HepG2 (cell line): ENCODE measurements at regions not wholly inside any gene's neighbourhood (a gene's known extent, or its start where the extent isn't known, plus 50 kb on each side); places are given as distances from the start of the nearest gene placed in this dataset.
A peak's percentile ranks its signal among the peaks of the same experiment; 100 is the strongest.

ENCODE experiments used
- AHDC1 ChIP-seq: sonication (generic); formaldehyde crosslinking; IDR thresholded peaks from 2 replicates; pipeline ENCODE4 v1.5.1; 2020; ENCODE audit warnings: mild to moderate bottlenecking, missing genetic modification reagents, borderline replicate concordance
- CBX2 ChIP-seq, 2 experiments: fragments of 200-600 bp in 1 of 2; sonication (generic); formaldehyde crosslinking in 1 of 2; IDR thresholded peaks; 2 replicates each; pipeline versions ENCODE4 v1.7.0 to v1.8.1; 2018 to 2022; ENCODE audit warnings: low read depth in 2 of 2, low read length in 1 of 2, mild to moderate bottlenecking in 1 of 2, missing genetic modification reagents in 1 of 2
- DR1 ChIP-seq: sonication (generic); formaldehyde crosslinking; IDR thresholded peaks from 2 replicates; pipeline ENCODE4 v1.8.0; 2021; ENCODE audit warnings: mild to moderate bottlenecking, missing genetic modification reagents, inconsistent platforms
- ELF4 ChIP-seq: sonication (generic); formaldehyde crosslinking; IDR thresholded peaks from 2 replicates; pipeline ENCODE4 v1.5.0; 2020; ENCODE audit warnings: missing genetic modification reagents, mild to moderate bottlenecking, moderate library complexity, borderline replicate concordance
- HES4 ChIP-seq: sonication (generic); formaldehyde crosslinking; IDR thresholded peaks from 2 replicates; pipeline ENCODE4 v1.9.0; 2021; ENCODE audit warnings: mild to moderate bottlenecking, missing genetic modification reagents, borderline replicate concordance
- KAT8 ChIP-seq: IDR thresholded peaks from 2 replicates; pipeline ENCODE4 v1.6.1; 2016; ENCODE audit warnings: missing genetic modification reagents, missing compliant biosample characterization
- MAZ ChIP-seq, 2 experiments: sonication (generic) in 1 of 2; formaldehyde crosslinking in 1 of 2; IDR thresholded peaks; 2 replicates each; pipeline versions ENCODE4 v1.5.0 to v1.6.1; 2012 to 2020; ENCODE audit warnings: low read depth in 2 of 2, mild to moderate bottlenecking in 2 of 2, borderline replicate concordance in 1 of 2, improper control_type of control experiment in 1 of 2, low read length in 1 of 2, missing genetic modification reagents in 1 of 2, moderate library complexity in 1 of 2
- NAIF1 ChIP-seq: sonication (generic); formaldehyde crosslinking; IDR thresholded peaks from 2 replicates; pipeline ENCODE4 v1.5.0; 2020; ENCODE audit warnings: mild to moderate bottlenecking, missing genetic modification reagents, borderline replicate concordance
- NFYC ChIP-seq: IDR thresholded peaks from 2 replicates; pipeline ENCODE4 v1.6.1; 2016; ENCODE audit warnings: missing genetic modification reagents, missing compliant biosample characterization
- RARA ChIP-seq: IDR thresholded peaks from 2 replicates; pipeline ENCODE4 v1.6.1; 2016; ENCODE audit warnings: missing genetic modification reagents, missing compliant biosample characterization
- SMARCE1 ChIP-seq: fragments of 450-650 bp; IDR thresholded peaks from 2 replicates; pipeline ENCODE4 v1.6.1; 2017; ENCODE audit warnings: borderline replicate concordance
- SOX13 ChIP-seq, 3 experiments: fragments of 450-650 bp in 1 of 3; sonication (generic) in 1 of 3; formaldehyde crosslinking in 1 of 3; IDR thresholded peaks in 2 of 3; conservative IDR thresholded peaks in 1 of 3; 2 replicates each; pipeline versions ENCODE4 v1.5.0 to v1.6.1; 2016 to 2020; ENCODE audit warnings: antibody characterized with exemption in 1 of 3, mild to moderate bottlenecking in 1 of 3, missing compliant biosample characterization in 1 of 3, missing genetic modification reagents in 1 of 3, moderate library complexity in 1 of 3
- TAF15 ChIP-seq: fragments of 200-400 bp; formaldehyde crosslinking; IDR thresholded peaks from one replicate; pipeline ENCODE4 v1.6.1; 2018; ENCODE audit warnings: mild to moderate bottlenecking, low read depth, low read length; ENCODE audit not compliant: poor library complexity, severe bottlenecking
- TEAD3 ChIP-seq: optimal IDR thresholded peaks from 2 replicates; pipeline ENCODE3; 2016; ENCODE audit warnings: borderline replicate concordance
- TSC22D2 ChIP-seq: sonication (generic); formaldehyde crosslinking; IDR thresholded peaks from 2 replicates; pipeline ENCODE4 v1.5.1; 2020; ENCODE audit warnings: missing genetic modification reagents, mild to moderate bottlenecking, borderline replicate concordance
- YEATS2 ChIP-seq: sonication (generic); formaldehyde crosslinking; IDR thresholded peaks from 2 replicates; pipeline ENCODE4 v1.4.0; 2020; ENCODE audit warnings: missing genetic modification reagents, borderline replicate concordance
- ZFP37 ChIP-seq: sonication (generic); formaldehyde crosslinking; IDR thresholded peaks from 2 replicates; pipeline ENCODE4 v1.4.0; 2020; ENCODE audit warnings: missing genetic modification reagents, borderline replicate concordance
- ZNF205 ChIP-seq: IDR thresholded peaks from 2 replicates; pipeline ENCODE4 v1.6.1; 2018; ENCODE audit warnings: missing biosample characterization, missing genetic modification reagents
- ZNF383 ChIP-seq: sonication (generic); formaldehyde crosslinking; IDR thresholded peaks from 2 replicates; pipeline ENCODE4 v1.4.0; 2020; ENCODE audit warnings: missing genetic modification reagents, mild to moderate bottlenecking, borderline replicate concordance
- ZNF510 ChIP-seq: sonication (generic); formaldehyde crosslinking; IDR thresholded peaks from 2 replicates; pipeline ENCODE4 v1.4.0; 2020; ENCODE audit warnings: low read depth, mild to moderate bottlenecking, missing genetic modification reagents
- ZNF740 ChIP-seq: sonication (generic); formaldehyde crosslinking; IDR thresholded peaks from 2 replicates; pipeline ENCODE4 v1.4.0; 2020; ENCODE audit warnings: missing genetic modification reagents
- ZNF761 ChIP-seq: sonication (generic); formaldehyde crosslinking; conservative IDR thresholded peaks from 2 replicates; pipeline ENCODE4 v1.4.0; 2020; ENCODE audit warnings: mild to moderate bottlenecking, missing genetic modification reagents
- ZNF891 ChIP-seq: sonication (generic); formaldehyde crosslinking; IDR thresholded peaks from 2 replicates; pipeline ENCODE4 v1.5.0; 2020; ENCODE audit warnings: mild to moderate bottlenecking, missing genetic modification reagents
- TF ChIP-seq, protein P1 (sequence below): sonication (generic); formaldehyde crosslinking; IDR thresholded peaks from 2 replicates; pipeline ENCODE4 v1.4.0; 2020; ENCODE audit warnings: missing genetic modification reagents; ENCODE audit errors: not compliant biosample characterization

- TF ChIP-seq MAZ (IDR thresholded peaks at IDR 0.05; ENCODE audit: borderline replicate concordance, low read depth, low read length) (0 out of 2 replicates have a peak, but pooled peaks have one; percentile 21), MAZ (CRISPR knock-in tag; IDR thresholded peaks at IDR 0.05; ENCODE audit: low read depth) (no peak), AHDC1 (CRISPR knock-in tag) (peak; percentile 95; the same call in 1 of the 2 replicates), NAIF1 (CRISPR knock-in tag) (no peak), HES4 (CRISPR knock-in tag) (no peak), ZNF510 (CRISPR knock-in tag) (no peak), ZNF761 (0 out of 2 replicates have a peak, but pooled peaks have one; percentile 53), ZFP37 (CRISPR knock-in tag) (no peak), TAF15 (no peak), ZNF891 (CRISPR knock-in tag) (no peak), SMARCE1 (no peak), ZNF205 (CRISPR knock-in tag) (peak; percentile 57; the same call in 1 of the 2 replicates), CBX2 (IDR thresholded peaks at IDR 0.05; ENCODE audit: low read depth, low read length) (no peak), CBX2 (CRISPR knock-in tag; IDR thresholded peaks at IDR 0.05; ENCODE audit: low read depth) (no peak), ELF4 (CRISPR knock-in tag) (no peak), YEATS2 (CRISPR knock-in tag) (no peak), TSC22D2 (CRISPR knock-in tag) (no peak), ZNF740 (no peak), SOX13 (IDR thresholded peaks at IDR 0.05) (no peak), SOX13 (CRISPR knock-in tag; conservative IDR thresholded peaks at IDR 0.05 in 1 of 2, IDR thresholded peaks at IDR 0.05 in 1 of 2) (peak in 1 of 2 experiments; percentile 74; a peak in 2 of 4 replicates), DR1 (CRISPR knock-in tag) (no peak), RARA (CRISPR knock-in tag) (peak; percentile 92), NFYC (CRISPR knock-in tag) (0 out of 2 replicates have a peak, but pooled peaks have one; percentile 18), KAT8 (CRISPR knock-in tag) (peak; percentile 57; the same call in 1 of the 2 replicates), TEAD3 (CRISPR knock-in tag) (peak; percentile 79), ZNF383 (CRISPR knock-in tag) (no peak)
- TF ChIP-seq, protein P1, sequence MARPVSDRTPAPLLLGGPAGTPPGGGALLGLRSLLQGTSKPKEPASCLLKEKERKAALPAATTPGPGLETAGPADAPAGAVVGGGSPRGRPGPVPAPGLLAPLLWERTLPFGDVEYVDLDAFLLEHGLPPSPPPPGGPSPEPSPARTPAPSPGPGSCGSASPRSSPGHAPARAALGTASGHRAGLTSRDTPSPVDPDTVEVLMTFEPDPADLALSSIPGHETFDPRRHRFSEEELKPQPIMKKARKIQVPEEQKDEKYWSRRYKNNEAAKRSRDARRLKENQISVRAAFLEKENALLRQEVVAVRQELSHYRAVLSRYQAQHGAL: no peak
These were observed 221.5 kb downstream of the ZIC4 start (continued) for GRCh38 chr3:147184794-147185193.
